ENCODE measurements at regions not wholly inside any gene's neighbourhood (a gene's known extent, or its start where the extent isn't known, plus 50 kb on each side); places are given as distances from the start of the nearest gene placed in this dataset.

- TF ChIP-seq CTCF (conservative IDR thresholded peaks at IDR 0.05; ENCODE audit: low read depth, low read length), result no peak
- no peak for DNase-seq (ENCODE audit: low read depth)
These were observed 1314.7 kb downstream of the FSTL5 start for GRCh38 chr4:160848901-160849760.

GRCh38 chr4:160864253-160864652 is 1299.5 kb downstream of the FSTL5 start:
- no peak for DNase-seq (ENCODE audit: low read depth)
- no peak for TF ChIP-seq CTCF (conservative IDR thresholded peaks at IDR 0.05; ENCODE audit: low read depth, low read length)
- H3K4me3 ChIP-seq (ENCODE audit: low read depth, low read length), result no peak overlapping the region

More at GRCh38 chr4:160848901-160849760, 1314.7 kb downstream of the FSTL5 start:
- H3K4me3 ChIP-seq (ENCODE audit: low read depth, low read length), result peak overlapping the region; percentile 37

GRCh38 chr4:160869899-160870298 is 1293.9 kb downstream of the FSTL5 start:
- no peak for TF ChIP-seq CTCF (conservative IDR thresholded peaks at IDR 0.05; ENCODE audit: low read depth, low read length)
- no peak for DNase-seq (ENCODE audit: low read depth)

GRCh38 chr4:160872491-160872890 is 1291.3 kb downstream of the FSTL5 start:
- no peak for TF ChIP-seq CTCF (conservative IDR thresholded peaks at IDR 0.05; ENCODE audit: low read depth, low read length)
- no peak overlapping the region for H3K4me3 ChIP-seq (ENCODE audit: low read depth, low read length)
- no peak for DNase-seq (ENCODE audit: low read depth)

More at GRCh38 chr4:160869899-160870298, 1293.9 kb downstream of the FSTL5 start:
- H3K4me3 ChIP-seq (ENCODE audit: low read depth, low read length), result no peak overlapping the region

- no peak overlapping the region for H3K4me3 ChIP-seq (ENCODE audit: low read depth, low read length)
- peak; percentile 1 for DNase-seq (ENCODE audit: low read depth)
- no peak for TF ChIP-seq CTCF (conservative IDR thresholded peaks at IDR 0.05; ENCODE audit: low read depth, low read length)
These were observed 1286.6 kb downstream of the FSTL5 start for GRCh38 chr4:160877087-160877790.

GRCh38 chr4:160880180-160880579 is 1283.6 kb downstream of the FSTL5 start:
- DNase-seq (ENCODE audit: low read depth), result no peak
- H3K4me3 ChIP-seq (ENCODE audit: low read depth, low read length), result no peak overlapping the region
- no peak for TF ChIP-seq CTCF (conservative IDR thresholded peaks at IDR 0.05; ENCODE audit: low read depth, low read length)

Measured in epithelial cell of proximal tubule (primary cell).